Umbilical cord (tissue), 1 donor: ENCODE measurements at regions not wholly inside any gene's neighbourhood (a gene's known extent, or its start where the extent isn't known, plus 50 kb on each side); places are given as distances from the start of the nearest gene placed in this dataset.
A peak's percentile ranks its signal among the peaks of the same experiment; 100 is the strongest.

Source experiments
- DNase-seq: peaks from one replicate; pipeline ENCODE4 v3.0.0-alpha.2; 2015; ENCODE audit warnings: low spot score

DNA sequence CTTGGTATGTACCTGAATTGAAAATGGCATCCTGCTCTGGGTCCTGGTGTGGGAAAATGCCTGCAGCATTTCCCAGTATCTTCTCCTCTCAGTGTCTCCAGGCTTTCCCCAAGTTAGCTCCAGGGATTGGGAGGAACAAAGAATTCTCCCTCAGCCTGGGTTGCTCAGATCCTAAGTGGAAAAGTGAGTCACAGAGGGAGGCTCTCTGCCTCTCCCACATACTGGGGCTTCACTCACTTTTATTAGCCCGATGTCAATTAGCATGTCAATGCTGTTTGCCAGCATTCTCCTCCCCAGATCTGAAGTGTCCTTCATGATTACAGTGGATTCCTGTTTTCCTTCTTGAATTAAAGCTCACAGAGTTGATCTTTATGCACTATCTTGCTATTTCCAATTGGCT lies 655.0 kb downstream of the EPHA3 start:
- DNase-seq: no peak

DNA sequence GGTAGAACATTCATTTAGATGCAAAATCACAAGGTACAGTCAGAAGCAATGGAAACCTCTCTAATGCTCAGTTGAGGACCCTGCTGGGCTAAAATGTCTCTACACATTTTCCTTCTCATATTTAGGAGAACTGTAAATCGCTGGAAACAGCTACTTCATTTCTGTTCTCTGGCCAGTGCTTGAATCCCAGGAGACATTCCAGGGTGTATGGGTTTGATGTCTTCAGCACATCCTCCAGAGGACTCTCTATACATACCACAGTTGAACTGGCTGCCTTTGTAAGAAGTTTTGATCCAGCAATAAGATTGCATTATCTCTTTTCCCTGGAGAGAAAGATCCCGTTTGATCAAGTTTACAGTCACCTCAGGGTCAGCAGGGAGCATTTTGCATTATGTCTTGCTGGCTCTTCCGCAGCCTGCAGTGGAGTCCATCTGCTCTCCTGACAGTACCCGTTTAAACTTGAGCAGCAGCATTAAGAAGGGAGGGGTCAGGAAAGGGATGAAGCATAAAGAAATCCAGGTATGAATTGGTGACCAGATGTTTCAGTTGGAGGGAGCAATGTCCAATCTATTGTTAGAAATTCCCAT lies 676.0 kb downstream of the EPHA3 start:
- peak; percentile 29 for DNase-seq

DNA sequence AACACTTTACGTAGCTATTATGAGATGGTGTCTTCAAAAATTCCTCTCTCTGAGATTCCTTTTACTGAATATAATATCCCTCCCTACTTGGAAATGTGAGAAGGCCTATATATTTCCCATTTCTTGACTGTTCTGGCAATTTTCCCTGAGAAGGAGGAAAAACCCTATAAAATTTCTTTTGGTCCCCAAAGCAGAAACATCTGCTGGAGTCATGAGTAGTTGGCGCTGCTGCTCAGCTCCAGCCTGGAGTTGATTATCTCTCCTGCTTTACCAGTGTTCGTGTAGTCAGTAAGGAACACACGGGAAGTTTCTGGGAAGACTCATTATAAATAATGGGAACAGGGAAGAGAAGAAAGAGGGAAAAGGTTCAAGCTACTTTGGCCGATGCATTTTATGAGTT lies 680.1 kb downstream of the EPHA3 start:
- DNase-seq: peak; percentile 48

DNA sequence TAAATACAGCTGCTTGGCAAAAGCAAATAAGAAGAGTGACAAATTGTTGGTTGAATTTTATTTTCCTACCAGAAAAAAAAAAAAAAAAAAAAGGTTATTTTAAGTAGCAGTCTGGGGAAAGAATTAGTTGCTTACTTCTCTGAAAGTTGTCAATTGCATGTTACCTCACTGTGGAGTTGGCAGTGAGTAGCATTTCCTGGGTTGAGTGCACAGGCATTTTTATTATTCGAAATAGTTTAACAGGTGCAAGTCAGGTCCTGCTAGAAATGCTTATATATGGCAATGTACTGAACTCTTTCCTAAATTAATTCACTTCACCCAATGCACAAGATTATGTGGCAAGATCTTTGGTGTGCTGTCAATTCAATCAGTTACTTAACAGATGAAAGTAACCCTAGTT lies 680.6 kb downstream of the EPHA3 start:
- DNase-seq: no peak

DNA sequence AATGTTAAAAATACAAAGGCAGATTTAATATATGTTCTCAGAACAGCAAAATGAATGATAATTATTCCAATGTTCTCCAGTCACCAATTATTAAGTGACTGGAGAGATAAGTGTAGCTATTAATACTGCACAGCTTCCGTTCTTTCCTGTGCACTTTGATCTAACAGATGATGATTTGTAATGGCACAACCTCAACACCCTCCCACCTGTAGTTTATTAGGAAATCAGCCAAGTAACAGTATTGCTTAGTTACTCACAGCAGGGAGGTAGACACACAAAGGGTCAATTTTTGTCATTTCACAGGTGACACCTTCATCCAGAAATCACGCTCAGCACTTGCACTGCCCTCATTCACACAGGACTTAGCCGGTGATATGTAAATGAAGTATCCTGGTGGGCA lies 688.1 kb downstream of the EPHA3 start:
- no peak for DNase-seq

- no peak for DNase-seq
Observed at GRCh38 chr3:89802881-89803280, 695.5 kb downstream of the EPHA3 start.

GRCh38 chr3:89803711-89804110 lies 696.3 kb downstream of the EPHA3 start:
- DNase-seq: no peak

DNA sequence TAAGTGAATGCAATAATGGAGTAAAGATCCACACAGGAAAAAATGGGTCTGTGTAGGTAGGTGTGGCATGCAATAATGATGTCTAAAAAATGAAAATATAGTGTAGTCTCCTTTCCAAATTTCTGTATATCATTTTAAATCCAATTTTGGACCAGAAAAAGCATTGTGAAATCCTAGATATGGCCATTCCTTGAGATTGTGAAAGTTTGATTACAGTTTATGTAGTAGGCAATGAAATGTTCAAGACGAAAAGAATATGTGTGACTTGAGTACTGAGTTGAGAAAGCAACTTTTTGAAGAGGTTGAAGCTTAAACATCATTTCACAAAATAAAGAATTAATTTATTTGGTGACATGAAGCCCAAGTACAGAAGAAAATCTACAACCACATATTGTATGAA lies 698.7 kb downstream of the EPHA3 start:
- DNase-seq: no peak

DNA sequence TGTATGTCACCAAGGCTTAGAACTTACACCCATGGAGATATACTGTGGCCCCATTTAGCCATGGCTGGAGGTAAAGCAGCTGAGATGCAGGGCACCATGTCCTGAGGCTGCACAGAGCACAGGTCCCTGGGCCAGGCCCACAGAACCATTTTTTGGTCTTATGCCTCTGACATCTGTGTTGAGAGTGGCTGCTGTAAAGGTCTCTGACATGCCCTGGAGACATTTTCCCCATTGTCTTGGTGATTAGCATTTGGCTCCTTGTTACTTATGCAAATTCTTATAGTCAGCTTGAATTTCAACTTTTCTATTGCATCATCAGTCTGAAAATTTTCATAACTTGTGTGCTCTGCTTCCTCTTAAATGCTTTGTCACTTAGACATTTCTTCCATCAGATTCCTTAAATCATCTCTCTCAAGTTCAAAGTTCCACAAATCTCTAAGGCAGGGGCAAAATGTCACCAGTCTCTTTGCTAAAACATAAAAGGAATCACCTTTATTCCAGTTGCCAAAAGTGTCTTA lies 701.3 kb downstream of the EPHA3 start:
- no peak for DNase-seq

DNA sequence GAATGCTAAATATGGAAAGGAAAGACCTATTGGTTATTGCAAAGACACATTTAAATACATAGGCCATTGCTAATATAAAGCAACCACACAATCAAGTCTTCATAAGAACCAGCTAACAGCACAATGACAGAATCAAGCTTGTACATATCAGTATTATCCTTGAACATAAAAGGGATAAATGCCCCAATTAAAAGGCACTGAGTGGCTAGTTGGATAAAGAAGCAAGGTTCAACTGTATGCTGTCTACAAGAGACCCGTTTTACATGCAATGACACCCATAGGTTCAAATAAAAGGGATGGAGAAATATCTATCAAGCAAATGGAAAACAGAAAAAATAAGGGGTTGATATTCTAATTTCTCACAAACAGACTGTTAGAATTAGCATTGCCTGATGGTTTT lies 706.1 kb downstream of the EPHA3 start:
- DNase-seq: no peak

DNA sequence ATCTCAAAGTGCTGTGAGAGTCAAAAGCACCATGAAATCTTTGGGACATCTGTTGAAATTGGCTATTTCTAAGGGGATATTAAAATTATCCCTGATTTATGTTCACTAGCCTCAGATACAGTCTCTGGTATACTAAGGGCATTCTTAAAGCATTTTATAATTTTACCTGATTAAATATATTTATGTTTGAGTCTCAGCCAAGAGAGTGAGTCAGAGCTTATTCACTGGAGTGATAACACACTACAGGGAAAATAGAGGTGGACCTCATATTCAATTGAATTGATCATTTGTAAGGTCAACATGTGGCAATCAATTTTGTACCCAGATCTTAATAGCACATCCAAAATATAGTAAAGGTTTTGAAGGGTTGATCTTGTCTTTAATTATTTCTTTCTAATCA lies 733.6 kb downstream of the EPHA3 start:
- DNase-seq: no peak

DNA sequence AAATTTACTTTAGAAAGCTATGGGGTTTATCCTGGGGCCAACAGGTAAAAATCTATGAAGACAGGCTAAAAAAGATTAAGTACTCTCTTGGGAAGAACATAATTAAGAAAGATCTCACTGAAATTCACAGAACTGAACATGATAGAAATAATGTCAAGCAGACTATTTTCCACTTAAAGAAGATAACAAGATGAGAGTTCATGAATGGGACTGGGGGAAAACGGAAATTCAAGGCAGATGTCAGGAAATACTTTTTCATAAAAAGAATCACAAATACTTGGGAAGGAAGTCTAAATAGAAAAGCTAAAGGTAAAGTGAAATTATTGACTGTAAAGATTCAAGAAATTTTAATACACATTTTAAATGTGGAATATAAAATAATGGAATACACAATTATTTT lies 737.6 kb downstream of the EPHA3 start:
- DNase-seq: no peak

- DNase-seq: no peak
Observed at GRCh38 chr3:89847955-89848354, 740.5 kb downstream of the EPHA3 start.

- DNase-seq: peak; percentile 24
Observed at GRCh38 chr3:89851974-89852621, 744.7 kb downstream of the EPHA3 start.

DNA sequence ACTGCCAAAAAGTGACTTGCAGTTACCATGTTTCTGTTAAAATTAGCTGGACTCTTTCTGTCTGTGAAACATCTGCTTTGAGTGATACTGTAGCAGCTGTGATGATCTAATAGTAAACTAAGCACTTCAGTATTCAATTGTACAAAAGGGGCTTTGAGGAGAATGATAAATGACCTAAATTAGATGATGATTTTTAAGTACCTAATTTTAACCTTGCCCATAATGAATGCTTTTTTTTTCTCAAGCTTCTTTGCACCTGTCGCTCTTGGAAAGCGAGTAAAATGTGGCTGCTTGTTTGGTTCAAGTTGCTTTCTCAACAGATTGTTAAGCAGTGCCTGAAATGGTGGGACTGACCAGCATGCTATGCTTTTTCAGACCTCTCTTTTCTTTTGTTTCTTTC lies 752.3 kb downstream of the EPHA3 start:
- peak; percentile 6 for DNase-seq

GRCh38 chr3:89867286-89867685 lies 759.9 kb downstream of the EPHA3 start:
- DNase-seq: no peak

DNA sequence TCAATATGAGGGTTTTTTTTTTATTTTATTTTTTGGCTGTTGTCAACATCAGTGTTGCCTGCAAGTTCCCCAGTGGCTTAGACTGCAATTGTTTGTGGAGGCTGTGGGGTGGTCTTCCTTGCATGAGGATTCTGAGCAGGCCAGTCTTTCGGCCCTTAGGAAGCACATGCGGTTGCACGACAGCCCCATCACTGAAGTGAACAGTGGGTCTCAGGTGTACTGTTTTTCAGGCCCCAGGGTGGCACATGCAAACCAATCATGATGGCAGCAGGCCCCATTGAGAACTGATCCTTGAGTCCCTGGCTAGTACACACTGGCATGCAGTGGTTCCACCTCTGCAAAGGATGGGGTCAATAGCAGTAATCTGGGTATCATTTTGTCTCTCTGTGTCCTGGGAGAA lies 768.7 kb downstream of the EPHA3 start:
- DNase-seq: no peak

DNA sequence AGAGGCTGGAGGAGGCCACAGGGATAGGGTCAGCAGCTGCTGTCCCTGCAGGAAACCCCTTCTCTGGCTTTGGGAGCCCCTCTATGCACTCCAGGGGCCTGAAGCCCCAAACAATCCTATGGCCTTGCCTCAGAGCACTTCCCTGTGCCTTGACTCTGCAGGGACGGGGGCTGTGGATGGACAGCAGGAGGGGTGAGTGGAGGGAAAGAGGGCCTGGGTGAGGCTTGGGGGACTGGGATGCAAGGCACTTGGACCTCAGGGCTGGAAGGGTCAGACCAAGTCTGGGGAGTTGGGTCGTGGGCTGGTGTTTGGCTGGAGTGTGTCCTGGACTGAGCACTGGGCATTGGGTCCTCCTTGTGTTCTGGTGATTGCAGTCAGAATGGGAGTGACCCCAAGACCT lies 769.8 kb downstream of the EPHA3 start:
- DNase-seq: no peak

GRCh38 chr3:89889386-89889785 lies 782.0 kb downstream of the EPHA3 start:
- DNase-seq: no peak

DNA sequence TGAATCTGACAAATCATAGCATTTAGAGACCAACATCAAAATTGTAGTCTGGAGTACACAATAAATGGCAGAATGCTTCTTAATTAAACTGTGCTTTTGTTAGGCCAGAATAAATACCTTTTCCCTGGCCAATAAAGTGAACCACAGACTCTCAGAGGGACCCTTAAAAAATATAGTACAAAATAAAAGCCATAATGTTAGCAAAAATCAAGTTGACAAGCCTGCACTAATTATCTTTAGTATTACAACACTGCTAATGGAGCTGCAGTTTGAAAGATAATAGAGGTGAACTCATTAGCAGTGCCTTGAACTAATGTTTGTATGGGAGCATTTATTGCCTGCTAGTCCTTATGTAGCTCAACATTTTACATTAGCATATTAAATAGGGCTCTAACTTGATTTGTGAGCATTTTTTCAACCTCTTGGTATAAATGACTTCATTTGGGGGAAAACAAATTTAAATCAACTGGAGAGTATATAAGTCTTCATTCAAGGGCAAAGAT lies 801.3 kb downstream of the EPHA3 start:
- no peak for DNase-seq

- DNase-seq: no peak
Observed at GRCh38 chr3:89912031-89912430, 804.6 kb downstream of the EPHA3 start.

- no peak for DNase-seq
Observed at GRCh38 chr3:89923921-89924610, 816.6 kb downstream of the EPHA3 start.

- no peak for DNase-seq
Observed at GRCh38 chr3:89925976-89926375, 818.6 kb downstream of the EPHA3 start.
